GM18508 (cell line): ENCODE measurements at regions not wholly inside any gene's neighbourhood (a gene's known extent, or its start where the extent isn't known, plus 50 kb on each side); places are given as distances from the start of the nearest gene placed in this dataset.
"Not testable (repeated sequence)": the region's sequence is repeated elsewhere in the genome, so short reads cannot be mapped to it uniquely, and the experiment has no call there.

ENCODE experiments used
- ATAC-seq: cut with Tn5 transposase; IDR thresholded peaks from one replicate; pipeline ENCODE4 v1.9.1; 2021; ENCODE audit warnings: moderate number of reproducible peaks; ENCODE audit not compliant: insufficient read depth, unreplicated experiment

GRCh38 chr5:125210242-125210947 lies 464.0 kb upstream of the ZNF608 start:
- no peak for ATAC-seq

- ATAC-seq: peak; percentile 97
Observed at GRCh38 chr5:125214080-125214479, 467.6 kb upstream of the ZNF608 start.

- ATAC-seq: no peak
Observed at GRCh38 chr5:125215593-125215992, 469.2 kb upstream of the ZNF608 start.

- ATAC-seq: no peak
Observed at GRCh38 chr5:125219710-125220109, 473.3 kb upstream of the ZNF608 start.

- no peak for ATAC-seq
Observed at GRCh38 chr5:125220284-125220683, 473.8 kb upstream of the ZNF608 start.

- ATAC-seq: no peak
Observed at GRCh38 chr5:125222597-125223240, 476.3 kb upstream of the ZNF608 start.

GRCh38 chr5:125225424-125225823 lies 479.0 kb upstream of the ZNF608 start:
- no peak for ATAC-seq

- ATAC-seq: no peak
Observed at GRCh38 chr5:125226825-125227224, 480.4 kb upstream of the ZNF608 start.

GRCh38 chr5:125227333-125228095 lies 481.1 kb upstream of the ZNF608 start:
- no peak for ATAC-seq

GRCh38 chr5:125228363-125229070 lies 482.1 kb upstream of the ZNF608 start:
- ATAC-seq: no peak

- no peak for ATAC-seq
Observed at GRCh38 chr5:125229556-125229955, 483.1 kb upstream of the ZNF608 start.

- no peak for ATAC-seq
Observed at GRCh38 chr5:125232779-125233230, 486.4 kb upstream of the ZNF608 start.

GRCh38 chr5:125233944-125234343 lies 487.5 kb upstream of the ZNF608 start:
- no peak for ATAC-seq

- no peak for ATAC-seq
Observed at GRCh38 chr5:125236007-125236406, 489.6 kb upstream of the ZNF608 start.

- no peak for ATAC-seq
Observed at GRCh38 chr5:125236981-125237380, 490.5 kb upstream of the ZNF608 start.

- no peak for ATAC-seq
Observed at GRCh38 chr5:125244531-125244930, 498.1 kb upstream of the ZNF608 start.

- ATAC-seq: no peak
Observed at GRCh38 chr5:125245216-125245615, 498.8 kb upstream of the ZNF608 start.

- no peak for ATAC-seq
Observed at GRCh38 chr5:125249400-125249799, 503.0 kb upstream of the ZNF608 start.

GRCh38 chr5:125251703-125252102 lies 505.3 kb upstream of the ZNF608 start:
- ATAC-seq: no peak

- ATAC-seq: not testable (repeated sequence)
Observed at GRCh38 chr5:125253634-125254033, 507.2 kb upstream of the ZNF608 start.

- no peak for ATAC-seq
Observed at GRCh38 chr5:125254267-125254666, 507.8 kb upstream of the ZNF608 start.
